ENCODE measurements at regions not wholly inside any gene's neighbourhood (a gene's known extent, or its start where the extent isn't known, plus 50 kb on each side); places are given as distances from the start of the nearest gene placed in this dataset.
"Not testable (repeated sequence)": the region's sequence is repeated elsewhere in the genome, so short reads cannot be mapped to it uniquely, and the experiment has no call there.

GRCh38 chr6:15908871-15909270, 220.0 kb upstream of the MYLIP start:
- H3K9me3 ChIP-seq (ENCODE audit: control insufficient read depth, insufficient read depth, low read depth, low read length): no peaks in the 10 kb centered on the region
- no peaks in the 10 kb centered on the region for H3K27me3 ChIP-seq (ENCODE audit: control insufficient read depth, insufficient read depth, low read length)
- no peaks in the 10 kb centered on the region for H3K36me3 ChIP-seq (ENCODE audit: control insufficient read depth, insufficient read depth, low read length)
- H3K4me3 ChIP-seq (ENCODE audit: low read depth, low read length): no peak overlapping the region
- H3K4me1 ChIP-seq (ENCODE audit: control insufficient read depth, insufficient read depth, low read length): peaks cover 68% of the 10 kb centered on the region
- no peak overlapping the region for H3K27ac ChIP-seq (ENCODE audit: low read depth, low read length)
- H3K9ac ChIP-seq (ENCODE audit: low read length): no peak overlapping the region

DNA sequence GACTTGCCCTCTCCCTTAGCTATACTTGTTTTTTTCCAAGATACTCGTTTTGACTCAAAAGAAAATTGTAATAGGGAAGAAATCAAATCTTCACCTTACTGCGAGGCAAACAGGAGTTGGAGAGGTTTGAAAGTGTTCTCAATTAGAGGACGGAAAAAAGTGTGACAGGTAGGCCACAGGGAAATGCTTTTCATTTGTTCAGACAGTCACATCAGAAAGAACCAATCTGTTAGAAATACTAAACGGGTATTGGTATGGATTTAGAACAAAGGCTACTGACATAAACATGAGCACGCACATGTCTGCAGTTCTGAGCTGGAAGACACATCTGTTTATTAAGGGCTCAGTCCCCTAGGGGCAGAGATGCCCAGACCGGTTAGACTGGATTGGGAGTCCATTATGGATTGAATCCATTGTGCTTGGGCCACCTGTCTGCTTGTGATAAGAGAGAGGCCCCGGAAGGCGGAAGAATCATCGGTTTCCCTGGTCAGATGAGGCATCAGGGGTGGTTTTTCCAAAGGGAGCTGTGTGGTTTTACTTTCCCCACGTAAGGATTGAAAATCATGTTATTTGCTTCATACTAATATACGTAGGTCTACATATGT, 220.9 kb upstream of the MYLIP start:
- Histone ChIP-seq H3K36me3 (ENCODE audit: control insufficient read depth, insufficient read depth, low read length) (no peaks in the 10 kb centered on the region), H3K4me3 (ENCODE audit: low read depth, low read length) (no peak overlapping the region), H3K4me1 (ENCODE audit: control insufficient read depth, insufficient read depth, low read length) (peaks cover 66% of the 10 kb centered on the region), H3K9ac (ENCODE audit: low read length) (no peak overlapping the region), H3K27ac (ENCODE audit: low read depth, low read length) (no peak overlapping the region), H3K27me3 (ENCODE audit: control insufficient read depth, insufficient read depth, low read length) (no peaks in the 10 kb centered on the region), H3K9me3 (ENCODE audit: control insufficient read depth, insufficient read depth, low read depth, low read length) (peaks cover 3% of the 10 kb centered on the region; the same call in 1 of the 2 replicates)

DNA sequence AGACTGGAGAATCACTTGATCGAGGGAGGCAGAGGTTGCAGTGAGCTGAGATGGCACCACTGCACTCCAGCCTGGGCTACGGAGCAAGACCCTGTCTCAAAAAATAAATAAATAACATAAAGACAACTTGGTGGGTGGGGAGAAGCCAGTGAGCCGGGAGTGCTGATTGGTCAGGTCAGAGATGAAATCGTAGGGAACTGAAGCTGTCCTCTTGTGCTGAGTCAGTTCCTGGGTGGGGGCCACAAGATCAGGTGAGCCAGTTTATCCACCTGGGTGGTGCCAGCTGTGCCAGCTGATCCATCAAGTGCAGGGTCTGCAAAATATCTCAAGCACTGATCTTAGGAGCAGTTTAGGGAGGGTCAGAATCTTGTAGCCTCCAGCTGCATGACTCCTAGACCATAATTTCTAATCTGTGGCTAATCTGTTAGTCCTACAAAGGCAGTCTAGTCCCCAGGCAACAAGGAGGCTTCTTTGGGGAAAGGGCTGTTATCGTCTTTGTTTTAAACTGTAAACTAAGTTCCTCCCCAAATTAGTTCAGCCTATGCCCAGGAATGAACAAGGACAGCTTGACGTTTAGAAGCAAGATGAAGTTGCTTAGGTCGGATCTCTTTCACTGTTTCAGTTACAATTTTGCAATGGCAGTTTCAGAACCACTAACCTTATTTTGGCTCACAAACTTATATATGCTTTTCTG, 221.5 kb upstream of the MYLIP start:
- not testable (repeated sequence) for H3K27ac ChIP-seq (ENCODE audit: low read depth, low read length); H3K9me3 ChIP-seq (ENCODE audit: control insufficient read depth, insufficient read depth, low read depth, low read length); H3K27me3 ChIP-seq (ENCODE audit: control insufficient read depth, insufficient read depth, low read length); H3K4me3 ChIP-seq (ENCODE audit: low read depth, low read length); H3K36me3 ChIP-seq (ENCODE audit: control insufficient read depth, insufficient read depth, low read length); H3K9ac ChIP-seq (ENCODE audit: low read length)
- peaks cover 60% of the 10 kb centered on the region for H3K4me1 ChIP-seq (ENCODE audit: control insufficient read depth, insufficient read depth, low read length)

DNA sequence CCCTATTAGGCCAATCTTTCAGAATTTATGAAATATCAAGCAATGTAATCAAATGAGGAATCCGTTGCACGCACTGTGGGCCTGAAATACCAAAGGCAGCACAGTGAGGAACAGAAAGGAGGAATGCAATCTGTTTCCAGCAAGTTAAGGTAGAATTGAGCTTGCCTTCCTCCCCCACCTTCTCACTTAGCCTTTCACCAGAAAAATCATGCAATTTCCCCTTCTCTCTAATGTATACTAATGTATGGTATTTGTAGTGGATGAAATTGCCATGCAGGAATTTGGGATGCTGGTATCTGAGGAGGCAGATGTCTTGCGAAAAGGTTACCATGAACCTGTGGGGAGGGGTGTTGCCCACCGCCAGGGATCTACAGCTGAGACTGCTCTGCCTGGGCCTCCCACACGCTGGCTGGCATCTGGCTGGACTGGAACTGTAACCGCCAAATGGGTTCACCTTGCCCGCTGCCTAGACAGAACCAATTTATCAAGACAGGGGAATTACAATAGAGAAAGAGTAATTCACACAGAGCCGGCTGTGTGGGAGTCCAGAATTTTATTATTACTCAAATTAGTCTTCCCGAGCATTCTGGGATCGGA, 222.4 kb upstream of the MYLIP start:
- H3K9me3 ChIP-seq (ENCODE audit: control insufficient read depth, insufficient read depth, low read depth, low read length): peaks cover 5% of the 10 kb centered on the region; the same call in 1 of the 2 replicates
- H3K4me3 ChIP-seq (ENCODE audit: low read depth, low read length): no peak overlapping the region
- no peaks in the 10 kb centered on the region for H3K27me3 ChIP-seq (ENCODE audit: control insufficient read depth, insufficient read depth, low read length)
- H3K9ac ChIP-seq (ENCODE audit: low read length): no peak overlapping the region
- H3K36me3 ChIP-seq (ENCODE audit: control insufficient read depth, insufficient read depth, low read length): no peaks in the 10 kb centered on the region
- H3K4me1 ChIP-seq (ENCODE audit: control insufficient read depth, insufficient read depth, low read length): peaks cover 51% of the 10 kb centered on the region
- H3K27ac ChIP-seq (ENCODE audit: low read depth, low read length): no peak overlapping the region

DNA sequence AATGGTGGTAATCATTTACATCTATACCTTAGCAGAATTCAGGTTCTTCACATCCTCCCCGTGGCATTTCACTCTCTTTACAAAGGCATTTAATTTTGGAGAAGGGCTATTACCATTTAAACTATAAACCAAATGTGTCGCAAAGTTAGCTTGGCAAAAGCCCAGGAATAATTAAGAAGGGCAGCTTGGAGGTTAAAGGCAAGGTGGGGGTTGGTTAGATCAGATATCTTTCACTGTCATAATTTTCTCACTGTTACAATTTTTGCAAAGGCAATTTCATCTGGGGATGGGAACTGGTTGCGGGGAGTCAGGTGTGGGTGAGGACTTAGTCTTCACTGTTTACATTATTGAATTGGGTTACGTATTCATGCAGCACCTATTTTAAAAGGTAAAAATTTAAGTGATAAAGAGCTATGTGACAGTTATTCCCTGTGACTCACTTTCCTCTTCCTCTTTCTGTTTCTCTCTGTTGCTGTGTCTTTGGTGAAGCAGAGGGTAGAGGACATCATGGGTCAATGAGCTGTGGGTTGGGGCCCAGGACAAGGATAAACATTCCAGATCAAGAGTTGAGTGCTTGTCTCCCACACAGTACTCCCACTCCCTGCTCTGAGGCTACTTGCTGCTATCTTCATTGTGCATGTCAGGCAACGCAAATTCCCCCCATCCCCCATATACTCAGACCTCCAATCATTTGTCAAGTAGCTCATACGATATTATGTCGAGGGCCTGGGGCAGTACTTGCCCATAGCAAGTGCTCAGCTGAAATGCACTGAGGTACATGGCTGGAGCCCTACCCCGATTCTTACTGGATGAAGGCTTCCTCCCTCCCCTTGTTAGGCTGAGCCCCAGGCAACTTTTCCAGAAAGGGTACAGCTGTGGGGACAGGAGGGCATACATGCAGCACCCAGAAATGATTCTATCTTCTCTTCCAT, 223.1 kb upstream of the MYLIP start:
- H3K27me3 ChIP-seq (ENCODE audit: control insufficient read depth, insufficient read depth, low read length): no peaks in the 10 kb centered on the region
- H3K4me3 ChIP-seq (ENCODE audit: low read depth, low read length): no peak overlapping the region
- H3K9me3 ChIP-seq (ENCODE audit: control insufficient read depth, insufficient read depth, low read depth, low read length): peaks cover 5% of the 10 kb centered on the region; the same call in 1 of the 2 replicates
- no peak overlapping the region for H3K27ac ChIP-seq (ENCODE audit: low read depth, low read length)
- H3K4me1 ChIP-seq (ENCODE audit: control insufficient read depth, insufficient read depth, low read length): peaks cover 53% of the 10 kb centered on the region
- H3K9ac ChIP-seq (ENCODE audit: low read length): no peak overlapping the region
- no peaks in the 10 kb centered on the region for H3K36me3 ChIP-seq (ENCODE audit: control insufficient read depth, insufficient read depth, low read length)

GRCh38 chr6:15904651-15905376, 224.1 kb upstream of the MYLIP start:
- H3K9ac ChIP-seq (ENCODE audit: low read length): no peak overlapping the region
- H3K36me3 ChIP-seq (ENCODE audit: control insufficient read depth, insufficient read depth, low read length): no peaks in the 10 kb centered on the region
- H3K9me3 ChIP-seq (ENCODE audit: control insufficient read depth, insufficient read depth, low read depth, low read length): peaks cover 5% of the 10 kb centered on the region; the same call in 1 of the 2 replicates
- H3K27ac ChIP-seq (ENCODE audit: low read depth, low read length): no peak overlapping the region
- no peak overlapping the region for H3K4me3 ChIP-seq (ENCODE audit: low read depth, low read length)
- peaks cover 46% of the 10 kb centered on the region for H3K4me1 ChIP-seq (ENCODE audit: control insufficient read depth, insufficient read depth, low read length)
- H3K27me3 ChIP-seq (ENCODE audit: control insufficient read depth, insufficient read depth, low read length): no peaks in the 10 kb centered on the region

DNA sequence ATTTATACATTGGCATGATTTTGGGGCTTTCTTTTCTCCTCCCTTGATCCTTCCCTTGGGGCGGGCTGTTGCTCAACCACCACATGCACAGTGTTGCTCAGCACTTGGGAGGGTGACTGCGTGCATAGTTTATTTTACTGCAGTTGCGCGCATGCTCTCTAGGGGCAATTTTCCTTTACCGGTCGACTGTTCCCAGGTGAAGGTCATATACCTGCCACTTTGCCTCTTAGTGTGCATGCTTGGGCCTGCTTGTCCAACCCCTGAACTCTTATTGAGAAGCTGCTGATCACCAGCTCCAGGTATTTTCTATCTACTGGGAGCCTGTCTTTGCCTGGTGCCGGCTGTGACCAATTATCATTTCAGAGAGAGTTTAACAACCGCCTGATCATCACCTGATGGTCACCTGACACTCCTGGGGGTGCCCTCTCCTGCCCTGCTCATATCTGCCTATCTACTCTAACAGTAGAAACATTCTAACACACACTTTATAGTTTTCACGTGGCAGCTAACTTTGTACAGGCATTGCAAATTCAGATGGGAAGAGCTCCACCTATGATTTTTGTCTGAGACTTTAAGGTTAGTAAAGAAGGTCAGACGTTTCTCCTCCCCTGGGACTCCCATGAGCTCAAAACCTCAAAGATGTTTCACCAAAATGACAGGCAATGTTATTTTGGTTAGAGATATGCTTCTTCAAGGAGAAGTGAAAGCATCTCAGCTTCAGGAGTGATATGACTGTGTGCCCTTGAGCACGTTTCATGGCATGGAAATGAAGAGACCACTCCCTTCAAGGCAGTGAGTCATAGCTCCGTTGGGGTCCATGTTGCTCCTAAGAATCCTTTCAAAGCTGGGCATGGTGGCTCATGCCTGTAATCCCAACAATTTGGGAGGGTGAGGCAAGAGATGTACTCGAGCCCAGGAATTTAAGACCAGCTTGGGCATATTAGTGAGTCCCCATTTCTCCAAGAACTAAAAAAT, 227.5 kb upstream of the MYLIP start:
- H3K4me3 ChIP-seq (ENCODE audit: low read depth, low read length): no peak overlapping the region
- H3K9ac ChIP-seq (ENCODE audit: low read length): no peak overlapping the region
- H3K9me3 ChIP-seq (ENCODE audit: control insufficient read depth, insufficient read depth, low read depth, low read length): peaks cover 5% of the 10 kb centered on the region; the same call in 1 of the 2 replicates
- peaks cover 41% of the 10 kb centered on the region for H3K4me1 ChIP-seq (ENCODE audit: control insufficient read depth, insufficient read depth, low read length)
- H3K27ac ChIP-seq (ENCODE audit: low read depth, low read length): no peak overlapping the region
- no peaks in the 10 kb centered on the region for H3K36me3 ChIP-seq (ENCODE audit: control insufficient read depth, insufficient read depth, low read length)
- no peaks in the 10 kb centered on the region for H3K27me3 ChIP-seq (ENCODE audit: control insufficient read depth, insufficient read depth, low read length)

GRCh38 chr6:15898693-15899092, 230.2 kb upstream of the MYLIP start:
- H3K4me3 ChIP-seq (ENCODE audit: low read depth, low read length): no peak overlapping the region
- no peaks in the 10 kb centered on the region for H3K36me3 ChIP-seq (ENCODE audit: control insufficient read depth, insufficient read depth, low read length)
- no peak overlapping the region for H3K27ac ChIP-seq (ENCODE audit: low read depth, low read length)
- H3K9me3 ChIP-seq (ENCODE audit: control insufficient read depth, insufficient read depth, low read depth, low read length): peaks cover 5% of the 10 kb centered on the region; the same call in 1 of the 2 replicates
- peaks cover 46% of the 10 kb centered on the region for H3K4me1 ChIP-seq (ENCODE audit: control insufficient read depth, insufficient read depth, low read length)
- H3K27me3 ChIP-seq (ENCODE audit: control insufficient read depth, insufficient read depth, low read length): no peaks in the 10 kb centered on the region
- no peak overlapping the region for H3K9ac ChIP-seq (ENCODE audit: low read length)

DNA sequence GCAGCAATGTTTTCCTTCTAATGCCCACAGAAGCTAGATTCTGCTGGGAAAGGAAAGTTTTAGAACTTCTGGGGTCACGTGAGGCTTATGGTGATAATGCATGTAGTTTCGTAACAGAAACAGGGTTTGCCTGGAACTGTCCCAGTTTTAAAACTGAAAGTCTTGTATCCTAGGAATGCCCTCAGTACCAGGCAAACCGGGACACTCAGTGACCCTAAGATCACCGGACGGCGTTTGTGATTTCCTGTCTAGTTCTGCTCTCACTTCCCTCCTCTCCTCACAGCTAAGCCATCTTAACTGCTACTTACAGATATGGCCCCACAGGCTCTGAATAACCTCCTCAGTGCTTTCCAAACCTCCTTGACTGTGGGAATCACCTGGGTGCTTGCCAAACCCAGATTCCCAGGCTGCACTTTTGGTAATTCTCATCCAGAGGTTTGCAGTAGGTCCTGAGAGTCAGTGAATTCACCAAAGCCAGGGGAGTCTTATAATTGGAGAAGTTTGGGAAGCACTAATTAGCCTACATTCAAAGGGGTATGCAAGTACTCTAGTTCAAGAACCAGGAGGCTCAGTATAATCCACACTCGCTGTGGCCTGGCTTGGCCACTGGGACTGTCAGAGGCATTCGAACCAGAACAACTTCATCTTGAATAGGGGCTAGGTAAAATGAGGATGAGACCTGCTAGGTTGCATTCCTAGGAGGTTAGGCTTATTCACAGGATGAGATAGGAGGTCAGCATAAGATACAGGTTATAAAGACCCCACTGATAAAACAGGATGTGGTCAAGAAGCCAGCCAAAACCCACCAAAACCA, 231.6 kb upstream of the MYLIP start:
- peaks cover 46% of the 10 kb centered on the region for H3K4me1 ChIP-seq (ENCODE audit: control insufficient read depth, insufficient read depth, low read length)
- no peak overlapping the region for H3K9ac ChIP-seq (ENCODE audit: low read length)
- H3K27ac ChIP-seq (ENCODE audit: low read depth, low read length): peak overlapping the region; percentile 4; the same call in 1 of the 2 replicates
- H3K36me3 ChIP-seq (ENCODE audit: control insufficient read depth, insufficient read depth, low read length): no peaks in the 10 kb centered on the region
- peaks cover 5% of the 10 kb centered on the region; the same call in 1 of the 2 replicates for H3K9me3 ChIP-seq (ENCODE audit: control insufficient read depth, insufficient read depth, low read depth, low read length)
- H3K27me3 ChIP-seq (ENCODE audit: control insufficient read depth, insufficient read depth, low read length): no peaks in the 10 kb centered on the region
- no peak overlapping the region for H3K4me3 ChIP-seq (ENCODE audit: low read depth, low read length)
